ENCODE measurements at regions not wholly inside any gene's neighbourhood (a gene's known extent, or its start where the extent isn't known, plus 50 kb on each side); places are given as distances from the start of the nearest gene placed in this dataset.

- peaks cover 3% of the 10 kb centered on the region; the same call in 1 of the 3 replicates for H3K9me3 ChIP-seq
- no peak overlapping the region for H3K4me2 ChIP-seq
- TF ChIP-seq EP300 (IDR thresholded peaks at IDR 0.05) (no peak), ZFP36 (IDR thresholded peaks at IDR 0.05; ENCODE audit: borderline replicate concordance, partially characterized antibody) (no peak), ZNF302 (CRISPR knock-in tag; IDR thresholded peaks at IDR 0.05) (no peak), CBX8 (IDR thresholded peaks at IDR 0.05) (no peak), CHD4 (IDR thresholded peaks at IDR 0.05; ENCODE audit: borderline replicate concordance) (no peak), MAFK (IDR thresholded peaks at IDR 0.05; ENCODE audit: partially characterized antibody) (no peak), JUN (IDR thresholded peaks at IDR 0.05) (no peak), HES2 (IDR thresholded peaks at IDR 0.05) (no peak), POLR2A (IDR thresholded peaks at IDR 0.05; ENCODE audit: low read length) (no peak), HOXB13 (CRISPR knock-in tag; IDR thresholded peaks at IDR 0.05; ENCODE audit: low read depth) (no peak), EHF (CRISPR knock-in tag; IDR thresholded peaks at IDR 0.05) (no peak), NPAS2 (CRISPR knock-in tag; IDR thresholded peaks at IDR 0.05; ENCODE audit: borderline replicate concordance) (no peak), CHD2 (IDR thresholded peaks at IDR 0.05; ENCODE audit: low read length, partially characterized antibody) (no peak), HOXA7 (CRISPR knock-in tag; IDR thresholded peaks at IDR 0.05) (no peak), MYC (IDR thresholded peaks at IDR 0.05; ENCODE audit: borderline replicate concordance, low read length) (no peak), SREBF2 (IDR thresholded peaks at IDR 0.05) (no peak), TFCP2L1 (CRISPR knock-in tag; IDR thresholded peaks at IDR 0.05) (no peak), KDM5A (IDR thresholded peaks at IDR 0.05) (no peak)
- 45% methylated on average over 2 of the region's 2 CpGs for WGBS (ENCODE audit: missing lambda C conversion rate)
- H3K4me3 ChIP-seq: no peak overlapping the region
- H3K4me1 ChIP-seq: peaks cover 20% of the 10 kb centered on the region
- no peak overlapping the region for H3K27ac ChIP-seq
- ChIA-PET POLR2A (no interaction called here), CTCF (interaction anchor here (1.5 kb wide), 1 partner anchor 14 kb away, joined by 3 read pairs; no protein-coding TSS in a partner anchor)
- no peak for FAIRE-seq
- no peak for ATAC-seq
- no peak for DNase-seq (ENCODE audit: low read depth in 1 of 2, low spot score in 1 of 2)
Measured at GRCh38 chr12:77116277-77116676, 50.9 kb upstream of the E2F7 start.

DNA sequence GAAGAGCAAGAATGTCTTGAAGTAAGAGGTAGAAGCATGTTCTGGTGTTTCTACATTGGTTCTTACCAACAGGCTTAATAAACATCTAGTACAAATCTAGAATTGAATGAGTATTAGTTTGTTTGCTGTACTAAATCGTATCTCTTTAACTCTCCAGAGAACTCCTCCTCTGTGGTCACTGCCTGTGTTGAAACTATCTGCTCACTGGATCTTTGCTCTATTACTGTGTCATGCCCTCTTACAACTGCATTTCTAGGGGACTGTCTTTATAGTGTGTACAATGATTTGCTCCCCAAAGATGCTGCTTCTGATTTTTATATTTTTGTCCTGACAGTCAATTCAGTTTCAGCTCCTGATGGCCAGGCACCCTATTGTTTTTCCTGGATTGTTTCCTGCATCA lies 50.1 kb upstream of the E2F7 start:
- CTCF ChIA-PET: interaction anchor here (1.5 kb wide), 1 partner anchor 14 kb away, joined by 3 read pairs; no protein-coding TSS in a partner anchor

More for the DNA sequence above, 50.1 kb upstream of the E2F7 start:
- H3K4me2 ChIP-seq: no peak overlapping the region
- WGBS (ENCODE audit: missing lambda C conversion rate): 7% methylated on average over 1 of the region's 1 CpG
- DNase-seq (ENCODE audit: low read depth in 1 of 2, low spot score in 1 of 2) (no peak), ATAC-seq (no peak), FAIRE-seq (no peak)
- H3K4me1 ChIP-seq: peaks cover 12% of the 10 kb centered on the region
- POLR2A ChIA-PET: no interaction called here
- no peak overlapping the region for H3K4me3 ChIP-seq
- TF ChIP-seq RCOR1 (IDR thresholded peaks at IDR 0.05; ENCODE audit: low read depth, low read length) (no peak), MAX (IDR thresholded peaks at IDR 0.05) (no peak), EP300 (IDR thresholded peaks at IDR 0.05) (no peak), CTCF (IDR thresholded peaks at IDR 0.05) (no peak), HDAC2 (IDR thresholded peaks at IDR 0.05) (no peak), HES2 (IDR thresholded peaks at IDR 0.05) (no peak)
- TF ChIP-seq, protein P1, sequence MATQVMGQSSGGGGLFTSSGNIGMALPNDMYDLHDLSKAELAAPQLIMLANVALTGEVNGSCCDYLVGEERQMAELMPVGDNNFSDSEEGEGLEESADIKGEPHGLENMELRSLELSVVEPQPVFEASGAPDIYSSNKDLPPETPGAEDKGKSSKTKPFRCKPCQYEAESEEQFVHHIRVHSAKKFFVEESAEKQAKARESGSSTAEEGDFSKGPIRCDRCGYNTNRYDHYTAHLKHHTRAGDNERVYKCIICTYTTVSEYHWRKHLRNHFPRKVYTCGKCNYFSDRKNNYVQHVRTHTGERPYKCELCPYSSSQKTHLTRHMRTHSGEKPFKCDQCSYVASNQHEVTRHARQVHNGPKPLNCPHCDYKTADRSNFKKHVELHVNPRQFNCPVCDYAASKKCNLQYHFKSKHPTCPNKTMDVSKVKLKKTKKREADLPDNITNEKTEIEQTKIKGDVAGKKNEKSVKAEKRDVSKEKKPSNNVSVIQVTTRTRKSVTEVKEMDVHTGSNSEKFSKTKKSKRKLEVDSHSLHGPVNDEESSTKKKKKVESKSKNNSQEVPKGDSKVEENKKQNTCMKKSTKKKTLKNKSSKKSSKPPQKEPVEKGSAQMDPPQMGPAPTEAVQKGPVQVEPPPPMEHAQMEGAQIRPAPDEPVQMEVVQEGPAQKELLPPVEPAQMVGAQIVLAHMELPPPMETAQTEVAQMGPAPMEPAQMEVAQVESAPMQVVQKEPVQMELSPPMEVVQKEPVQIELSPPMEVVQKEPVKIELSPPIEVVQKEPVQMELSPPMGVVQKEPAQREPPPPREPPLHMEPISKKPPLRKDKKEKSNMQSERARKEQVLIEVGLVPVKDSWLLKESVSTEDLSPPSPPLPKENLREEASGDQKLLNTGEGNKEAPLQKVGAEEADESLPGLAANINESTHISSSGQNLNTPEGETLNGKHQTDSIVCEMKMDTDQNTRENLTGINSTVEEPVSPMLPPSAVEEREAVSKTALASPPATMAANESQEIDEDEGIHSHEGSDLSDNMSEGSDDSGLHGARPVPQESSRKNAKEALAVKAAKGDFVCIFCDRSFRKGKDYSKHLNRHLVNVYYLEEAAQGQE (IDR thresholded peaks at IDR 0.05): no peak
- no peak overlapping the region for H3K27ac ChIP-seq
- peaks cover 9% of the 10 kb centered on the region; the same call in 1 of the 3 replicates for H3K9me3 ChIP-seq

All from A549 (cell line).